Stimulated activated naive B cell treated with anti-CD40 and anti-IgM and Interleukin-4, amounts not matched to agents 10 μg/mL and 1 μg/mL and 100 μg/mL, for 72 hours (primary cell): ENCODE measurements at regions not wholly inside any gene's neighbourhood (a gene's known extent, or its start where the extent isn't known, plus 50 kb on each side); places are given as distances from the start of the nearest gene placed in this dataset.
"Not testable (repeated sequence)": the region's sequence is repeated elsewhere in the genome, so short reads cannot be mapped to it uniquely, and the experiment has no call there.

Experiments used
- ATAC-seq, 2 donors: fragments of 150-1000 bp; cut with Tn5 transposase; replicated peaks; 2 replicates each; pipeline ENCODE4 v1.10.0; 2021; ENCODE audit warnings: moderate library complexity in 1 of 2
- DNase-seq: peaks from one replicate; pipeline ENCODE4 v3.0.0; 2021
- H3K27ac Mint-ChIP-seq: one replicate; pipeline ENCODE4 v1.8.0; 2022; ENCODE audit warnings: mild to moderate bottlenecking, mixed read lengths
- H3K27me3 Mint-ChIP-seq, 2 donors: one replicate each; pipeline ENCODE4 v1.8.0; 2022; ENCODE audit warnings: mixed read lengths in 2 of 2
- H3K36me3 Mint-ChIP-seq, 2 donors: one replicate each; pipeline ENCODE4 v1.8.0; 2022; ENCODE audit warnings: mixed read lengths in 2 of 2, mild to moderate bottlenecking in 1 of 2
- H3K4me1 Mint-ChIP-seq, 2 donors: one replicate each; pipeline ENCODE4 v1.8.0; 2022; ENCODE audit warnings: mixed read lengths in 2 of 2, mild to moderate bottlenecking in 1 of 2
- H3K4me3 Mint-ChIP-seq, 2 donors: one replicate each; pipeline ENCODE4 v1.8.0; 2022; ENCODE audit warnings: mild to moderate bottlenecking in 2 of 2, mixed read lengths in 2 of 2, moderate library complexity in 1 of 2
- H3K9me3 Mint-ChIP-seq, 2 donors: one replicate each; pipeline ENCODE4 v1.8.0; 2022; ENCODE audit warnings: mixed read lengths in 2 of 2, mild to moderate bottlenecking in 1 of 2

GRCh38 chr2:172311921-172312345 is 115.5 kb upstream of the ITGA6 start:
- Mint-ChIP-seq H3K4me1 (no peaks in the 10 kb centered on the region), H3K27ac (no peak overlapping the region), H3K9me3 (no peaks in the 10 kb centered on the region), H3K36me3 (no peaks in the 10 kb centered on the region), H3K4me3 (no peak overlapping the region), H3K27me3 (no peaks in the 10 kb centered on the region)
- DNase-seq (no peak), ATAC-seq (no peak)

DNA sequence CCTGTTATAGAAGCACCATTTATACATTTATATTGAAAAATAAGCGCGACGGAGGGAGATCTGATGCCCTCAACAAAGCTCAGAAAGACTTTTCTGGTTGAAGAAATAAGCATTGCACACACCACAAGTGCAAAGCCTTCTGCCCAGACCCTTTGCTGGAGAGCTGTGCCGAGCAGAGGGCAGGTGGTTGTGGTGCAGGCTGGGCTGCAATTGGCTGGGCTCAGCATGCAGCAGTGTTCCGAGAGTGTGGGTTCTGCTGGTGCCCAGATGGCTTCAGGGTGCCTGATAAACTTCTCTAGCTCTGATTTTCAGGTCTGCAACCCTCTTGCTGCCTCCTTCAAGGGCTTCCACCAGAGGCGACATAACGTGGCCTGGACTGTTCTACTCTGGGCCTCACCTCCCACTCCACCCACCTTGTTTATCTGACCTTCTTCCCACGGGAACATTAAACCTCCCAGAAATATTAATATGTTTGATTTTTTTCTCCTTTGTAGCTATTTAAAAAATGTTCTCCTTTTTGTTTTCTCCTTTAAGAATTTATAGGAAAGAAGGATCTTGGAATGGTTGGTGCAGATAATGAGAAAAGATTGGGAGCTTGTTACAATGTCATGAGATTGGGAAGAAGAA is 113.6 kb upstream of the ITGA6 start:
- H3K4me1 Mint-ChIP-seq, result no peaks in the 10 kb centered on the region
- no peak overlapping the region for H3K4me3 Mint-ChIP-seq
- H3K36me3 Mint-ChIP-seq, result no peaks in the 10 kb centered on the region
- H3K27me3 Mint-ChIP-seq, result no peaks in the 10 kb centered on the region
- no peaks in the 10 kb centered on the region for H3K9me3 Mint-ChIP-seq
- H3K27ac Mint-ChIP-seq, result no peak overlapping the region
- DNase-seq (no peak), ATAC-seq (no peak)

DNA sequence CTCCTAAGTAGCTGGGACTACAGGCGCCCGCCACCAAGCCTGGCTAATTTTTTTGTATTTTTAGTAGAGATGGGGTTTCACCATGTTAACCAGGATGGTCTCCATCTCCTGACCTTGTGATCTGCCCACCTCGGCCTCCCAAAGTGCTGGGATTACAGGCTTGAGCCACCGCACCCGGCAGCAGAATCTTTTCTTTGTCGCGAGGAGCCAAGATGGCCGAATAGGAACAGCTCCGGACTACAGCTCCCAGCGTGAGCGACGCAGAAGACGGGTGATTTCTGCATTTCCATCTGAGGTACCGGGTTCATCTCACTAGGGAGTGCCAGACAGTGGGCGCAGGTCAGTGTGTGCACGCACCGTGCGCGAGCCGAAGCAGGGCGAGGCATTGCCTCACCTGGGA is 112.3 kb upstream of the ITGA6 start:
- H3K4me1 Mint-ChIP-seq, ATAC-seq, H3K9me3 Mint-ChIP-seq, DNase-seq, H3K27me3 Mint-ChIP-seq, H3K4me3 Mint-ChIP-seq, H3K27ac Mint-ChIP-seq, H3K36me3 Mint-ChIP-seq: not testable (repeated sequence)

DNA sequence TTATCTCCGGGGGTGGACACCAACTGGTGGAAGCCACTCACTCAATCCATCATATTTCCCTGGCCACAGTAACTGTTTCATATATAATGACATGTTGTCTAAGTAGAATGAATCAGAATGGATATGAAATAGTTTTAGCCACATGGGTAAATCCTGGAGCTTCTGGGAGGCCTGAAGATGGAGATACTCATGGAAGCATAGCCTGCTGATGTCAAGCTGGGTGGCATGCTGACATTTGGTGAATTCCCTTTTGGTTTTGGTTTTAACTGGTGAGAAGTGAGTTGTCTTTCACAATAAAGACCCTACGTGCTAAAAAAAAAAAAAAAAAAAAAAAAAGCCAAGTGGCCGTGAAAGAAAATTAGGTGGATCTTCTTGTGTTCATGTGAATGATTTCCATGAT is 105.3 kb upstream of the ITGA6 start:
- DNase-seq (no peak), ATAC-seq (no peak)
- H3K27me3 Mint-ChIP-seq, result peaks cover 0 to 3% of the 10 kb centered on the region in 2 donors
- H3K4me1 Mint-ChIP-seq, result no peaks in the 10 kb centered on the region
- peaks cover 0 to 4% of the 10 kb centered on the region in 2 donors for H3K9me3 Mint-ChIP-seq
- peaks cover 0 to 3% of the 10 kb centered on the region in 2 donors for H3K36me3 Mint-ChIP-seq
- no peak overlapping the region for H3K27ac Mint-ChIP-seq
- no peak overlapping the region for H3K4me3 Mint-ChIP-seq

GRCh38 chr2:172323256-172323655 is 104.1 kb upstream of the ITGA6 start:
- Mint-ChIP-seq H3K9me3 (peaks cover 0 to 4% of the 10 kb centered on the region in 2 donors), H3K4me1 (no peaks in the 10 kb centered on the region), H3K36me3 (peaks cover 0 to 3% of the 10 kb centered on the region in 2 donors), H3K27me3 (peaks cover 0 to 3% of the 10 kb centered on the region in 2 donors), H3K4me3 (no peak overlapping the region), H3K27ac (no peak overlapping the region)
- ATAC-seq (no peak), DNase-seq (no peak)

GRCh38 chr2:172323861-172324597 is 103.4 kb upstream of the ITGA6 start:
- Mint-ChIP-seq H3K4me1 (no peaks in the 10 kb centered on the region), H3K27me3 (peaks cover 0 to 3% of the 10 kb centered on the region in 2 donors), H3K9me3 (peaks cover 0 to 4% of the 10 kb centered on the region in 2 donors), H3K36me3 (peaks cover 0 to 3% of the 10 kb centered on the region in 2 donors), H3K27ac (no peak overlapping the region), H3K4me3 (no peak overlapping the region)
- ATAC-seq (no peak), DNase-seq (no peak)

GRCh38 chr2:172326211-172326509 is 101.2 kb upstream of the ITGA6 start:
- H3K4me3 Mint-ChIP-seq, result no peak overlapping the region
- ATAC-seq, result no peak
- H3K27ac Mint-ChIP-seq, result no peak overlapping the region
- H3K9me3 Mint-ChIP-seq, result peaks cover 0 to 4% of the 10 kb centered on the region in 2 donors
- peaks cover 0 to 3% of the 10 kb centered on the region in 2 donors for H3K36me3 Mint-ChIP-seq
- H3K4me1 Mint-ChIP-seq, result no peaks in the 10 kb centered on the region
- no peak for DNase-seq
- H3K27me3 Mint-ChIP-seq, result peaks cover 0 to 3% of the 10 kb centered on the region in 2 donors

DNA sequence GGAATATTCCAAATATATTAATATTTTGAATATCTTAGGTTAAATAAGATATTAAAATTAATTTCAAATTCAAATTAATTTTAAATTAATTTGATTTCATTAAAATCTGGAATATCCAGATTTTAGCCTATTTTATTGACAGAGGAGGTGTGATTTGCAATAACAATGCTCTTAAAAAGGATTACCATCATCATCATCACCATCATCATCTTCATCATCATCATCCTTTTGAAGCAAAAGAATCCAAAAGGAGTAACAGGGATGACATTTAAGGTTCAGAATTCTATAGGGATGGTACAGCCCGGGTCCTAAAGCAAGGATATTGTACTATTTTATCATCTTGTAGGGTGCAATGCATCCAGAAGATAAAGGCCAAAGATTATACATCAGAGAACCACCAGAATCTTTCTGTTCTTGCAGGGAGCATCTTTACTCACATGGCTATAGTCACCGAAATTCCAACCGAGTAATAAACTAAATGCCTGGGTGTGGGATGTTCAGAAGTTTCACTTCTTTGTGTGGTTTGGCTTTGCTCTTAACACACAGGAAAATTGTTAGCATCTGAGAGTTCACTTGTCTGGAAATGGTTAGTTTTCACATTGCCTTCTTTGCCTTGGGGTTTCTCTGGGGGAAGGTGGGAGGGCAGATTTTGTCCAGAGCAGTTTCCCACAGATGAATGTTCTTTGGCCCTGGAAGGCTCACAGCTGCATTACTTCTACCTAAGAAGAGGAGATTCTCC is 99.1 kb upstream of the ITGA6 start:
- ATAC-seq (no peak), DNase-seq (no peak)
- H3K36me3 Mint-ChIP-seq, result no peaks in the 10 kb centered on the region
- H3K9me3 Mint-ChIP-seq, result peaks cover 0 to 2% of the 10 kb centered on the region in 2 donors
- H3K27me3 Mint-ChIP-seq, result no peaks in the 10 kb centered on the region
- no peak overlapping the region for H3K27ac Mint-ChIP-seq
- no peak overlapping the region for H3K4me3 Mint-ChIP-seq
- no peaks in the 10 kb centered on the region for H3K4me1 Mint-ChIP-seq

DNA sequence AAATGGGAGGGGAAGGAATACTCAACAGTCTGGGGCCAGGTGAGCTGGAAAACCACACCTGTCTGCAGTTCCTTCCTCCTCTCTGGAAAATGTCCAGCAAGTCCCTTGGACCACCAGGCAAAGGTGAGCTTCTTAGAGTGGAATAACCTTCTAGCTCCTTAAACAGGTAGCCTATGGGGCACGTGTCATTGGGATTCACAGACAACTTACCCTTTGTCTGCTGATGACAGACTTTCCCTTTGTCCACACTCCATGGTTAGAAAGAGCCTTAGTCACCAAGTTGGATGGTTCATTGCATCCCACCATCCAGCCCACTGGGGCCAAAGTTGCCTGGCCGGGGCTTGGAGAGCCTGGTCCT is 98.0 kb upstream of the ITGA6 start:
- no peaks in the 10 kb centered on the region for H3K4me1 Mint-ChIP-seq
- DNase-seq (no peak), ATAC-seq (no peak)
- H3K9me3 Mint-ChIP-seq, result no peaks in the 10 kb centered on the region
- H3K27ac Mint-ChIP-seq, result no peak overlapping the region
- H3K36me3 Mint-ChIP-seq, result no peaks in the 10 kb centered on the region
- no peaks in the 10 kb centered on the region for H3K27me3 Mint-ChIP-seq
- H3K4me3 Mint-ChIP-seq, result no peak overlapping the region

- Mint-ChIP-seq H3K36me3 (no peaks in the 10 kb centered on the region), H3K27ac (no peak overlapping the region), H3K4me3 (no peak overlapping the region), H3K27me3 (no peaks in the 10 kb centered on the region), H3K4me1 (no peaks in the 10 kb centered on the region), H3K9me3 (no peaks in the 10 kb centered on the region)
- no peak for ATAC-seq
- no peak for DNase-seq
Observed at GRCh38 chr2:172329774-172330671, 97.4 kb upstream of the ITGA6 start.

GRCh38 chr2:172332507-172332906 is 94.9 kb upstream of the ITGA6 start:
- Mint-ChIP-seq H3K4me1 (no peaks in the 10 kb centered on the region), H3K27me3 (no peaks in the 10 kb centered on the region), H3K36me3 (no peaks in the 10 kb centered on the region), H3K9me3 (no peaks in the 10 kb centered on the region), H3K4me3 (no peak overlapping the region), H3K27ac (no peak overlapping the region)
- ATAC-seq (no peak), DNase-seq (no peak)

GRCh38 chr2:172333235-172333977 is 94.0 kb upstream of the ITGA6 start:
- no peak overlapping the region for H3K4me3 Mint-ChIP-seq
- ATAC-seq (no peak), DNase-seq (no peak)
- H3K27ac Mint-ChIP-seq, result no peak overlapping the region
- no peaks in the 10 kb centered on the region for H3K9me3 Mint-ChIP-seq
- H3K36me3 Mint-ChIP-seq, result no peaks in the 10 kb centered on the region
- H3K27me3 Mint-ChIP-seq, result no peaks in the 10 kb centered on the region
- H3K4me1 Mint-ChIP-seq, result no peaks in the 10 kb centered on the region

DNA sequence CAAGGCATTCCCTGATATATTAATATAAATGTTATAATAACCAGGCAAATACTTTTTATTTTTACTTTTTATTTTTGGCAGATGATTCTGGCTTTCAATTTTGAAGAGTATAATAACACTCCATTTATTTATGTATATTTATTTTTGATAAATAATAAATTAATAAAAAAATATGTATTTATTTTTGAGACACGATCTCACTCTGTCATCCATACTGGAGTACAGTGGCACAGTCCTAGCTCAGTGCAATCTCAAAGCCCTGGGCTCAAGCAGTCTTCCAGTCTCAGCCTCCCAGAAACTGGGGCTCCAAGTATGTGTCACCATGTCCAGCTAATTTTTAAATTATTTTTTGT is 93.4 kb upstream of the ITGA6 start:
- H3K27me3 Mint-ChIP-seq, result no peaks in the 10 kb centered on the region
- no peak for ATAC-seq
- H3K36me3 Mint-ChIP-seq, result no peaks in the 10 kb centered on the region
- no peak overlapping the region for H3K4me3 Mint-ChIP-seq
- DNase-seq, result no peak
- no peaks in the 10 kb centered on the region for H3K9me3 Mint-ChIP-seq
- no peaks in the 10 kb centered on the region for H3K4me1 Mint-ChIP-seq
- no peak overlapping the region for H3K27ac Mint-ChIP-seq

- peaks cover 6 to 8% of the 10 kb centered on the region in 2 donors for H3K4me1 Mint-ChIP-seq
- DNase-seq (no peak), ATAC-seq (no peak)
- H3K36me3 Mint-ChIP-seq, result no peaks in the 10 kb centered on the region
- no peak overlapping the region for H3K4me3 Mint-ChIP-seq
- peaks cover 3 to 5% of the 10 kb centered on the region in 2 donors for H3K27me3 Mint-ChIP-seq
- H3K27ac Mint-ChIP-seq, result no peak overlapping the region
- H3K9me3 Mint-ChIP-seq, result no peaks in the 10 kb centered on the region
Observed at GRCh38 chr2:172334988-172335387, 92.4 kb upstream of the ITGA6 start.
